ENCODE measurements at regions not wholly inside any gene's neighbourhood (a gene's known extent, or its start where the extent isn't known, plus 50 kb on each side); places are given as distances from the start of the nearest gene placed in this dataset.

DNA sequence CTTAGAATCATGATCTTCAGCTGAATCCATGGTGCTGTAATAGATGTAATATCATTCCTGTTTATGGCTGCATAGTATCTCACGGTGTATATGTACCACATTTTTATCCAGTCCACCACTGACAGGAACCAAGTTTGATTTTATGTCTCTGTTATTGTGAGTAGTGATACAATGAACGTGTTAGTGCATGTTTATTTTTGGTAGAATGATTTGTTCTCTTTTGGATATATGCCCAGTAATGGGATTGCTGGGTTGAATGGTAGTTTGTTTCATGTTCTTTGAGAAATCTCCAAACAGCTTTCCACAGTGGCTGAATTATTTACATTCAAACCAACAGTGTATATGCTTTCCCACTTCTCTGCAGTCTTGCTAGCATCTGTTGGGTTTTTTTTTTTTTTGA lies 175.1 kb upstream of the CDH10 start:
- TF ChIP-seq POLR2AphosphoS5 (IDR thresholded peaks at IDR 0.05; ENCODE audit: low read depth) (no peak), GABPA (IDR thresholded peaks at IDR 0.05; ENCODE audit: low read depth) (no peak), SPI1 (IDR thresholded peaks at IDR 0.05; ENCODE audit: borderline replicate concordance, low read depth) (no peak)
- TF ChIP-seq, protein P1, sequence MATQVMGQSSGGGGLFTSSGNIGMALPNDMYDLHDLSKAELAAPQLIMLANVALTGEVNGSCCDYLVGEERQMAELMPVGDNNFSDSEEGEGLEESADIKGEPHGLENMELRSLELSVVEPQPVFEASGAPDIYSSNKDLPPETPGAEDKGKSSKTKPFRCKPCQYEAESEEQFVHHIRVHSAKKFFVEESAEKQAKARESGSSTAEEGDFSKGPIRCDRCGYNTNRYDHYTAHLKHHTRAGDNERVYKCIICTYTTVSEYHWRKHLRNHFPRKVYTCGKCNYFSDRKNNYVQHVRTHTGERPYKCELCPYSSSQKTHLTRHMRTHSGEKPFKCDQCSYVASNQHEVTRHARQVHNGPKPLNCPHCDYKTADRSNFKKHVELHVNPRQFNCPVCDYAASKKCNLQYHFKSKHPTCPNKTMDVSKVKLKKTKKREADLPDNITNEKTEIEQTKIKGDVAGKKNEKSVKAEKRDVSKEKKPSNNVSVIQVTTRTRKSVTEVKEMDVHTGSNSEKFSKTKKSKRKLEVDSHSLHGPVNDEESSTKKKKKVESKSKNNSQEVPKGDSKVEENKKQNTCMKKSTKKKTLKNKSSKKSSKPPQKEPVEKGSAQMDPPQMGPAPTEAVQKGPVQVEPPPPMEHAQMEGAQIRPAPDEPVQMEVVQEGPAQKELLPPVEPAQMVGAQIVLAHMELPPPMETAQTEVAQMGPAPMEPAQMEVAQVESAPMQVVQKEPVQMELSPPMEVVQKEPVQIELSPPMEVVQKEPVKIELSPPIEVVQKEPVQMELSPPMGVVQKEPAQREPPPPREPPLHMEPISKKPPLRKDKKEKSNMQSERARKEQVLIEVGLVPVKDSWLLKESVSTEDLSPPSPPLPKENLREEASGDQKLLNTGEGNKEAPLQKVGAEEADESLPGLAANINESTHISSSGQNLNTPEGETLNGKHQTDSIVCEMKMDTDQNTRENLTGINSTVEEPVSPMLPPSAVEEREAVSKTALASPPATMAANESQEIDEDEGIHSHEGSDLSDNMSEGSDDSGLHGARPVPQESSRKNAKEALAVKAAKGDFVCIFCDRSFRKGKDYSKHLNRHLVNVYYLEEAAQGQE (IDR thresholded peaks at IDR 0.05; ENCODE audit: insufficient replicate concordance, low read depth): no peak
- TF ChIP-seq, protein P2, sequence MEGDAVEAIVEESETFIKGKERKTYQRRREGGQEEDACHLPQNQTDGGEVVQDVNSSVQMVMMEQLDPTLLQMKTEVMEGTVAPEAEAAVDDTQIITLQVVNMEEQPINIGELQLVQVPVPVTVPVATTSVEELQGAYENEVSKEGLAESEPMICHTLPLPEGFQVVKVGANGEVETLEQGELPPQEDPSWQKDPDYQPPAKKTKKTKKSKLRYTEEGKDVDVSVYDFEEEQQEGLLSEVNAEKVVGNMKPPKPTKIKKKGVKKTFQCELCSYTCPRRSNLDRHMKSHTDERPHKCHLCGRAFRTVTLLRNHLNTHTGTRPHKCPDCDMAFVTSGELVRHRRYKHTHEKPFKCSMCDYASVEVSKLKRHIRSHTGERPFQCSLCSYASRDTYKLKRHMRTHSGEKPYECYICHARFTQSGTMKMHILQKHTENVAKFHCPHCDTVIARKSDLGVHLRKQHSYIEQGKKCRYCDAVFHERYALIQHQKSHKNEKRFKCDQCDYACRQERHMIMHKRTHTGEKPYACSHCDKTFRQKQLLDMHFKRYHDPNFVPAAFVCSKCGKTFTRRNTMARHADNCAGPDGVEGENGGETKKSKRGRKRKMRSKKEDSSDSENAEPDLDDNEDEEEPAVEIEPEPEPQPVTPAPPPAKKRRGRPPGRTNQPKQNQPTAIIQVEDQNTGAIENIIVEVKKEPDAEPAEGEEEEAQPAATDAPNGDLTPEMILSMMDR (IDR thresholded peaks at IDR 0.05; ENCODE audit: insufficient read depth, low read length): no peak

Data from HL-60 (cell line).